HepG2 (cell line): ENCODE measurements at regions not wholly inside any gene's neighbourhood (a gene's known extent, or its start where the extent isn't known, plus 50 kb on each side); places are given as distances from the start of the nearest gene placed in this dataset.

Experiments
- ATAC-seq: fragments of 200-7000 bp; cut with Tn5 transposase; 3 replicates; pipeline ENCODE4 v1.9.1; 2020; ENCODE audit warnings: mild to moderate bottlenecking, moderate library complexity
- BruUV-seq: library from RNA; stranded (reverse); fragments of 400-500 nt; replicated peaks from 2 replicates; lab custom pipeline; 2021; lab: Mats Ljungman, UMichigan
- CTCF ChIA-PET: fragments of 300-600 bp; formaldehyde crosslinking; extraction: SDS; loops from one replicate; lab custom pipeline; 2021; ENCODE audit warnings: low total read pairs, inconsistent platforms, low intra/inter-chr PET ratio; lab: Yijun Ruan, JAX
- POLR2A ChIA-PET: fragments of 350-600 bp; sonication (Branson Sonifier 250); formaldehyde crosslinking; loops from one replicate; lab custom pipeline; 2020; ENCODE audit warnings: antibody characterized with exemption, inconsistent platforms; lab: Yijun Ruan, JAX
- DNase-seq: peaks from one replicate; pipeline ENCODE4 v3.0.0-alpha.2; 2015; ENCODE audit warnings: low spot score
- FAIRE-seq: peaks from 3 replicates; lab custom pipeline; 2011; peaks lifted over from hg19 to GRCh38; lab: Jason Lieb, UNC
- H2AFZ ChIP-seq: one replicate; pipeline ENCODE4 v1.6.1; 2011; ENCODE audit warnings: low read length, inconsistent platforms
- H3K27ac ChIP-seq: fragments of 300-600 bp; 3 replicates; pipeline ENCODE4 v1.8.0; 2011; ENCODE audit warnings: mixed run types, mild to moderate bottlenecking, mixed read lengths, low read length, inconsistent platforms; ENCODE audit not compliant: insufficient read depth; ENCODE audit errors: extremely low read length
- H3K27me3 ChIP-seq, 2 experiments: fragments of 200-600 bp in 1 of 2; 2 replicates in 1 of 2; 3 replicates in 1 of 2; pipeline versions ENCODE4 v1.6.0 to v1.8.0; 2011; ENCODE audit warnings: low read length in 2 of 2, mild to moderate bottlenecking in 2 of 2, moderate library complexity in 2 of 2, inconsistent platforms in 1 of 2; ENCODE audit not compliant: insufficient read depth in 2 of 2, control insufficient read depth in 1 of 2
- H3K36me3 ChIP-seq, 2 experiments: fragments of 200-600 bp in 1 of 2; replicated peaks in 1 of 2; 2 replicates in 1 of 2; 3 replicates in 1 of 2; pipeline versions ENCODE4 v1.5.1 to v1.8.0; 2011; ENCODE audit warnings: low read length in 2 of 2, inconsistent platforms in 1 of 2; ENCODE audit not compliant: insufficient read depth in 2 of 2, control insufficient read depth in 1 of 2
- H3K4me1 ChIP-seq: 2 replicates; pipeline ENCODE4 v1.5.1; 2012; ENCODE audit warnings: low read length, inconsistent platforms; ENCODE audit not compliant: insufficient read depth
- H3K4me2 ChIP-seq: 2 replicates; pipeline ENCODE4 v1.6.0; 2011; ENCODE audit warnings: low read depth, low read length, inconsistent platforms
- H3K4me3 ChIP-seq, 3 experiments: fragments of 200-600 bp in 1 of 3; sonication (generic), shearing (Covaris generic) in 1 of 3; replicated peaks in 1 of 3; 2 replicates each; pipeline ENCODE4 v1.5.1; 2011 to 2016; ENCODE audit warnings: low read length in 3 of 3, inconsistent platforms in 2 of 3, low read depth in 2 of 3, mild to moderate bottlenecking in 2 of 3, control low read depth in 1 of 3, mixed read lengths in 1 of 3; ENCODE audit not compliant: insufficient read depth in 1 of 3
- H3K79me2 ChIP-seq: one replicate; pipeline ENCODE4 v1.6.1; 2011; ENCODE audit warnings: low read length, inconsistent platforms; ENCODE audit not compliant: insufficient read depth
- H3K9ac ChIP-seq: 2 replicates; pipeline ENCODE4 v1.6.0; 2011; ENCODE audit warnings: mild to moderate bottlenecking, low read depth, low read length, inconsistent platforms; ENCODE audit not compliant: insufficient read depth
- H3K9me3 ChIP-seq: 2 replicates; pipeline ENCODE4 v1.5.1; 2012; ENCODE audit warnings: mild to moderate bottlenecking, low read length
- H4K20me1 ChIP-seq: 2 replicates; pipeline ENCODE4 v1.6.0; 2011; ENCODE audit warnings: inconsistent platforms, mild to moderate bottlenecking, low read length, moderate library complexity; ENCODE audit not compliant: insufficient read depth
- AGO2 ChIP-seq: fragments of 200-400 bp; formaldehyde crosslinking; optimal IDR thresholded peaks from 2 replicates; pipeline ENCODE3; 2017; ENCODE audit warnings: mild to moderate bottlenecking, low read depth, low read length, moderate library complexity
- IKZF1 ChIP-seq: fragments of 450-650 bp; IDR thresholded peaks from 2 replicates; pipeline ENCODE4 v1.7.1; 2016
- KLF13 ChIP-seq: sonication (generic); formaldehyde crosslinking; IDR thresholded peaks from 2 replicates; pipeline ENCODE4 v1.4.0; 2020; ENCODE audit warnings: mild to moderate bottlenecking, missing genetic modification reagents
- SIN3A ChIP-seq: IDR thresholded peaks from 2 replicates; pipeline ENCODE4 v1.6.1; 2011; ENCODE audit warnings: low read depth, mild to moderate bottlenecking, control low read depth, low read length, borderline replicate concordance
- SKI ChIP-seq: fragments of 450-650 bp; IDR thresholded peaks from one replicate; pipeline ENCODE4 v1.6.1; 2018; ENCODE audit warnings: mild to moderate bottlenecking; ENCODE audit not compliant: partially characterized antibody
- ZFP91 ChIP-seq: sonication (generic); formaldehyde crosslinking; IDR thresholded peaks from 2 replicates; pipeline ENCODE4 v1.9.0; 2022; ENCODE audit warnings: missing genetic modification reagents, mild to moderate bottlenecking, borderline replicate concordance
- ZNF275 ChIP-seq: sonication (generic); formaldehyde crosslinking; IDR thresholded peaks from 2 replicates; pipeline ENCODE4 v1.8.0; 2022; ENCODE audit warnings: missing genetic modification reagents, mild to moderate bottlenecking, inconsistent platforms, borderline replicate concordance
- ZNF570 ChIP-seq: sonication (generic); formaldehyde crosslinking; IDR thresholded peaks from 2 replicates; pipeline ENCODE4 v1.4.0; 2020; ENCODE audit warnings: mild to moderate bottlenecking, missing genetic modification reagents, borderline replicate concordance
- ZNF598 ChIP-seq: sonication (generic); formaldehyde crosslinking; IDR thresholded peaks from 2 replicates; pipeline ENCODE4 v1.5.1; 2020; ENCODE audit warnings: mild to moderate bottlenecking, missing genetic modification reagents, borderline replicate concordance
- ZNF747 ChIP-seq: sonication (generic); formaldehyde crosslinking; IDR thresholded peaks from 2 replicates; pipeline ENCODE4 v1.8.1; 2023; ENCODE audit warnings: missing genetic modification reagents, mild to moderate bottlenecking, borderline replicate concordance
- ZNF788 ChIP-seq: sonication (generic); formaldehyde crosslinking; IDR thresholded peaks from 2 replicates; pipeline ENCODE4 v1.5.0; 2020; ENCODE audit warnings: mild to moderate bottlenecking, missing genetic modification reagents, borderline replicate concordance
- WGBS: methylation state at CpG from one replicate; pipeline ENCODE4 v1.1.6; 2017; ENCODE audit warnings: low lambda C conversion rate; 5-methylcytosine and 5-hydroxymethylcytosine counted together
- in situ Hi-C: cut with HindIII; loops from 2 replicates; pipeline ENCODE4 v1.10.0; 2017; ENCODE audit warnings: low pct_unique_long_range_greater_than_20kb; ENCODE audit not compliant: extremely low pct_ligation_motif_present
- intact Hi-C: fragments of 100-400 bp; cut with micrococcal nuclease; formaldehyde crosslinking; loops from one replicate; pipeline ENCODE4 v1.10.0; 2022; ENCODE audit not compliant: unreplicated experiment
- TF ChIP-seq, protein P1 (sequence below): sonication (generic); formaldehyde crosslinking; IDR thresholded peaks from 2 replicates; pipeline ENCODE4 v1.4.0; 2020; ENCODE audit warnings: mild to moderate bottlenecking, missing genetic modification reagents, borderline replicate concordance

DNA sequence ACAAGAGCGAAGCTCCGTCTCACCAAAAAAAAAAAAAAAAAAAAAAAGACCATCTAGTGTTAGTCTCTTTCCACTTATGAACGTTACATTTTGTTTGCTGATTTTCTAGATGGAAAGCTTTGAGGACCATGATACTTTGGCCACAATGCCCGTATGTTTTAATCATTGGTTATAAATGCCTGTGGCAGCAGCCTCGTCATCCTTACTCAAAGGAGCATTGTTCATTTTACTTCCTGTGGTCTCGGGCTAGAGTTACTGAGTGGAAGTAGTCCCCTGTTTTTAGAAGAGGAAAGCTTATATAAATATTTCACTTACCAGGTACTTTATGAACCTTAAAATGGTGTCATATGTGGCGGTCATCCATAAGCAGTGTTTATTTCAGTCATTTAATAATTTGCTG, 359.9 kb downstream of the AEBP2 start:
- ChIA-PET CTCF (no interaction called here), POLR2A (no interaction called here)
- Histone ChIP-seq H3K79me2 (no peaks in the 10 kb centered on the region), H3K9me3 (no peaks in the 10 kb centered on the region), H2AFZ (no peak overlapping the region), H3K27ac (no peak overlapping the region), H3K4me1 (no peaks in the 10 kb centered on the region), H3K27me3 (no peaks in the 10 kb centered on the region), H3K4me3 (no peak overlapping the region), H3K9ac (no peak overlapping the region), H4K20me1 (no peaks in the 10 kb centered on the region), H3K4me2 (no peak overlapping the region), H3K36me3 (no peaks in the 10 kb centered on the region)
- no peak for DNase-seq
- no TSS peak for BruUV-seq
- ATAC-seq = no peak
- intact Hi-C loops = no loop called here
- no peak for TF ChIP-seq SKI
- no peak for TF ChIP-seq ZFP91 (CRISPR knock-in tag)
- no peak for TF ChIP-seq AGO2
- TF ChIP-seq ZNF747 (CRISPR knock-in tag) = no peak
- TF ChIP-seq KLF13 (CRISPR knock-in tag) = no peak
- no peak for TF ChIP-seq IKZF1
- TF ChIP-seq SIN3A = no peak
- no peak for TF ChIP-seq ZNF570
- TF ChIP-seq, protein P1, sequence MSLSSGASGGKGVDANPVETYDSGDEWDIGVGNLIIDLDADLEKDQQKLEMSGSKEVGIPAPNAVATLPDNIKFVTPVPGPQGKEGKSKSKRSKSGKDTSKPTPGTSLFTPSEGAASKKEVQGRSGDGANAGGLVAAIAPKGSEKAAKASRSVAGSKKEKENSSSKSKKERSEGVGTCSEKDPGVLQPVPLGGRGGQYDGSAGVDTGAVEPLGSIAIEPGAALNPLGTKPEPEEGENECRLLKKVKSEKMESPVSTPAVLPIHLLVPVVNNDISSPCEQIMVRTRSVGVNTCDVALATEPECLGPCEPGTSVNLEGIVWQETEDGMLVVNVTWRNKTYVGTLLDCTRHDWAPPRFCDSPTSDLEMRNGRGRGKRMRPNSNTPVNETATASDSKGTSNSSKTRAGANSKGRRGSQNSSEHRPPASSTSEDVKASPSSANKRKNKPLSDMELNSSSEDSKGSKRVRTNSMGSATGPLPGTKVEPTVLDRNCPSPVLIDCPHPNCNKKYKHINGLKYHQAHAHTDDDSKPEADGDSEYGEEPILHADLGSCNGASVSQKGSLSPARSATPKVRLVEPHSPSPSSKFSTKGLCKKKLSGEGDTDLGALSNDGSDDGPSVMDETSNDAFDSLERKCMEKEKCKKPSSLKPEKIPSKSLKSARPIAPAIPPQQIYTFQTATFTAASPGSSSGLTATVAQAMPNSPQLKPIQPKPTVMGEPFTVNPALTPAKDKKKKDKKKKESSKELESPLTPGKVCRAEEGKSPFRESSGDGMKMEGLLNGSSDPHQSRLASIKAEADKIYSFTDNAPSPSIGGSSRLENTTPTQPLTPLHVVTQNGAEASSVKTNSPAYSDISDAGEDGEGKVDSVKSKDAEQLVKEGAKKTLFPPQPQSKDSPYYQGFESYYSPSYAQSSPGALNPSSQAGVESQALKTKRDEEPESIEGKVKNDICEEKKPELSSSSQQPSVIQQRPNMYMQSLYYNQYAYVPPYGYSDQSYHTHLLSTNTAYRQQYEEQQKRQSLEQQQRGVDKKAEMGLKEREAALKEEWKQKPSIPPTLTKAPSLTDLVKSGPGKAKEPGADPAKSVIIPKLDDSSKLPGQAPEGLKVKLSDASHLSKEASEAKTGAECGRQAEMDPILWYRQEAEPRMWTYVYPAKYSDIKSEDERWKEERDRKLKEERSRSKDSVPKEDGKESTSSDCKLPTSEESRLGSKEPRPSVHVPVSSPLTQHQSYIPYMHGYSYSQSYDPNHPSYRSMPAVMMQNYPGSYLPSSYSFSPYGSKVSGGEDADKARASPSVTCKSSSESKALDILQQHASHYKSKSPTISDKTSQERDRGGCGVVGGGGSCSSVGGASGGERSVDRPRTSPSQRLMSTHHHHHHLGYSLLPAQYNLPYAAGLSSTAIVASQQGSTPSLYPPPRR = no peak
- no peak for TF ChIP-seq ZNF275 (CRISPR knock-in tag)
- TF ChIP-seq ZNF598 (CRISPR knock-in tag) = no peak
- TF ChIP-seq ZNF788 (CRISPR knock-in tag) = no peak
- 32% methylated on average over 7 of the region's 7 CpGs for WGBS
- FAIRE-seq = no peak
- in situ Hi-C loops = no loop called here
